WI38 (cell line): ENCODE measurements at regions not wholly inside any gene's neighbourhood (a gene's known extent, or its start where the extent isn't known, plus 50 kb on each side); places are given as distances from the start of the nearest gene placed in this dataset.

Experiments
- H3K4me3 ChIP-seq: 2 replicates; pipeline ENCODE4 v1.5.1; 2011; ENCODE audit warnings: low read depth, mild to moderate bottlenecking, control low read depth, low read length
- CTCF ChIP-seq: IDR thresholded peaks from 2 replicates; pipeline ENCODE4 v1.5.1; 2012; ENCODE audit warnings: low read depth, mild to moderate bottlenecking, control low read depth, low read length

GRCh38 chr3:76500746-76501275 is 539.1 kb upstream of the ROBO2 start:
- TF ChIP-seq CTCF = no peak
- no peak overlapping the region for H3K4me3 ChIP-seq

GRCh38 chr3:76501315-76501714 is 538.6 kb upstream of the ROBO2 start:
- TF ChIP-seq CTCF = no peak
- no peak overlapping the region for H3K4me3 ChIP-seq

- no peak overlapping the region for H3K4me3 ChIP-seq
- TF ChIP-seq CTCF = no peak
Measured at GRCh38 chr3:76502076-76502475, 537.8 kb upstream of the ROBO2 start.

- TF ChIP-seq CTCF = no peak
- H3K4me3 ChIP-seq = no peak overlapping the region
Measured at GRCh38 chr3:76505202-76505845, 534.6 kb upstream of the ROBO2 start.

GRCh38 chr3:76509179-76509830 is 530.6 kb upstream of the ROBO2 start:
- H3K4me3 ChIP-seq = no peak overlapping the region
- TF ChIP-seq CTCF = no peak

- no peak overlapping the region for H3K4me3 ChIP-seq
- TF ChIP-seq CTCF = no peak
Measured at GRCh38 chr3:76514836-76515235, 525.1 kb upstream of the ROBO2 start.

GRCh38 chr3:76523337-76523736 is 516.6 kb upstream of the ROBO2 start:
- no peak for TF ChIP-seq CTCF
- no peak overlapping the region for H3K4me3 ChIP-seq
